PC-9 (cell line): ENCODE measurements at regions not wholly inside any gene's neighbourhood (a gene's known extent, or its start where the extent isn't known, plus 50 kb on each side); places are given as distances from the start of the nearest gene placed in this dataset.

ENCODE experiments used
- BruUV-seq: library from RNA; stranded (reverse); fragments of 400-500 nt; replicated peaks from 2 replicates; lab custom pipeline; 2021; lab: Mats Ljungman, UMichigan
- CTCF ChIA-PET: fragments of 300-600 bp; sonication (Branson Sonifier 250); formaldehyde crosslinking; loops from one replicate; lab custom pipeline; 2022; ENCODE audit warnings: antibody characterized with exemption; lab: Charles Lee
- POLR2A ChIA-PET: fragments of 300-600 bp; sonication (Branson Sonifier 250); formaldehyde crosslinking; loops from one replicate; lab custom pipeline; 2022; ENCODE audit warnings: antibody characterized with exemption; ENCODE audit not compliant: unreplicated experiment; lab: Charles Lee
- DNase-seq, 2 experiments: peaks; one replicate each; pipeline versions ENCODE4 v3.0.0 to v3.0.0-alpha.2; 2015 to 2022; ENCODE audit warnings: mixed read lengths in 1 of 2
- H2AFZ ChIP-seq: fragments of 200-600 bp; sonication (generic); 2 replicates; pipeline ENCODE4 v1.8.1; 2017; ENCODE audit warnings: antibody characterized with exemption
- H3F3A ChIP-seq: fragments of 200-600 bp; sonication (generic); 2 replicates; pipeline ENCODE4 v1.8.1; 2017; ENCODE audit warnings: antibody characterized with exemption, mild to moderate bottlenecking, low read depth; ENCODE audit not compliant: insufficient read depth
- H3K27ac ChIP-seq: fragments of 200-600 bp; sonication (generic); 2 replicates; pipeline ENCODE4 v1.6.1; 2016; ENCODE audit warnings: mixed run types
- H3K27me3 ChIP-seq: fragments of 200-600 bp; sonication (generic); 2 replicates; pipeline ENCODE4 v1.6.1; 2016; ENCODE audit warnings: low read depth, mixed run types; ENCODE audit not compliant: insufficient read depth
- H3K36me3 ChIP-seq: fragments of 200-600 bp; sonication (generic); 2 replicates; pipeline ENCODE4 v1.6.1; 2016; ENCODE audit warnings: low read depth, mixed run types
- H3K4me1 ChIP-seq: fragments of 200-600 bp; sonication (generic); replicated peaks from 2 replicates; pipeline ENCODE4 v1.6.1; 2016; ENCODE audit warnings: mixed run types; ENCODE audit not compliant: insufficient read depth
- H3K4me2 ChIP-seq: fragments of 200-600 bp; sonication (generic); 2 replicates; pipeline ENCODE4 v1.6.1; 2017; ENCODE audit warnings: mixed run types
- H3K4me3 ChIP-seq: fragments of 200-600 bp; sonication (generic); 2 replicates; pipeline ENCODE4 v1.6.1; 2016; ENCODE audit warnings: mixed run types
- H3K79me2 ChIP-seq: fragments of 200-600 bp; sonication (generic); 2 replicates; pipeline ENCODE4 v1.6.1; 2017; ENCODE audit warnings: low read depth, mixed run types
- H3K9me2 ChIP-seq: fragments of 200-600 bp; sonication (generic); 2 replicates; pipeline ENCODE4 v1.8.1; 2017; ENCODE audit warnings: mild to moderate bottlenecking; ENCODE audit not compliant: insufficient read depth
- H3K9me3 ChIP-seq: fragments of 200-600 bp; sonication (generic); 2 replicates; pipeline ENCODE4 v1.8.1; 2016; ENCODE audit warnings: low read depth; ENCODE audit not compliant: insufficient read depth
- H4K20me1 ChIP-seq: fragments of 200-600 bp; sonication (generic); 2 replicates; pipeline ENCODE4 v1.8.1; 2017; ENCODE audit not compliant: insufficient read depth
- CTCF ChIP-seq: fragments of 200-600 bp; sonication (generic); conservative IDR thresholded peaks from 2 replicates; pipeline ENCODE4 v1.6.1; 2017; ENCODE audit warnings: mixed run types, antibody characterized with exemption, mild to moderate bottlenecking, moderate library complexity
- EZH2 ChIP-seq: fragments of 200-600 bp; sonication (generic); IDR thresholded peaks from 2 replicates; pipeline ENCODE4 v1.8.0; 2017; ENCODE audit warnings: antibody characterized with exemption, low read depth
- intact Hi-C: fragments of 100-400 bp; cut with micrococcal nuclease; formaldehyde crosslinking; loops from one replicate; pipeline ENCODE4 v1.10.0; 2022; ENCODE audit not compliant: unreplicated experiment

GRCh38 chr10:118926441-118926840 lies 103.1 kb upstream of the NANOS1 start:
- H3K27ac ChIP-seq, result no peak overlapping the region
- no peak overlapping the region for H3K4me2 ChIP-seq
- no peaks in the 10 kb centered on the region for H3K36me3 ChIP-seq
- H3K79me2 ChIP-seq, result no peaks in the 10 kb centered on the region
- TF ChIP-seq EZH2, result no peak
- no peak for TF ChIP-seq CTCF
- no peaks in the 10 kb centered on the region for H4K20me1 ChIP-seq
- H3K27me3 ChIP-seq, result no peaks in the 10 kb centered on the region
- no peaks in the 10 kb centered on the region for H3F3A ChIP-seq
- H3K4me3 ChIP-seq, result no peak overlapping the region
- intact Hi-C loops, result no loop called here
- no peaks in the 10 kb centered on the region for H3K4me1 ChIP-seq
- CTCF ChIA-PET, result no interaction called here
- no peaks in the 10 kb centered on the region for H3K9me2 ChIP-seq
- POLR2A ChIA-PET, result no interaction called here
- H2AFZ ChIP-seq, result no peak overlapping the region
- no peaks in the 10 kb centered on the region for H3K9me3 ChIP-seq
- no peak for DNase-seq
- BruUV-seq, result no TSS peak

GRCh38 chr10:118926903-118927302 lies 102.6 kb upstream of the NANOS1 start:
- POLR2A ChIA-PET, result no interaction called here
- no peaks in the 10 kb centered on the region for H3F3A ChIP-seq
- no peaks in the 10 kb centered on the region for H3K36me3 ChIP-seq
- H3K27ac ChIP-seq, result no peak overlapping the region
- no peak overlapping the region for H2AFZ ChIP-seq
- no peaks in the 10 kb centered on the region for H3K4me1 ChIP-seq
- H4K20me1 ChIP-seq, result no peaks in the 10 kb centered on the region
- intact Hi-C loops, result no loop called here
- H3K9me3 ChIP-seq, result no peaks in the 10 kb centered on the region; the same call in 1 of the 2 replicates
- CTCF ChIA-PET, result no interaction called here
- H3K4me2 ChIP-seq, result no peak overlapping the region
- DNase-seq, result no peak
- no peaks in the 10 kb centered on the region for H3K27me3 ChIP-seq
- no peak overlapping the region for H3K4me3 ChIP-seq
- TF ChIP-seq EZH2 (no peak), CTCF (no peak)
- no TSS peak for BruUV-seq
- no peaks in the 10 kb centered on the region for H3K9me2 ChIP-seq
- H3K79me2 ChIP-seq, result no peaks in the 10 kb centered on the region

GRCh38 chr10:118927321-118927720 lies 102.2 kb upstream of the NANOS1 start:
- H3K27ac ChIP-seq, result no peak overlapping the region
- no peak overlapping the region for H3K4me3 ChIP-seq
- no peak overlapping the region for H3K4me2 ChIP-seq
- H3F3A ChIP-seq, result no peaks in the 10 kb centered on the region
- H4K20me1 ChIP-seq, result no peaks in the 10 kb centered on the region
- H2AFZ ChIP-seq, result no peak overlapping the region
- intact Hi-C loops, result no loop called here
- H3K9me2 ChIP-seq, result no peaks in the 10 kb centered on the region
- CTCF ChIA-PET, result no interaction called here
- POLR2A ChIA-PET, result no interaction called here
- H3K36me3 ChIP-seq, result no peaks in the 10 kb centered on the region
- BruUV-seq, result no TSS peak
- H3K4me1 ChIP-seq, result no peaks in the 10 kb centered on the region
- no peaks in the 10 kb centered on the region for H3K27me3 ChIP-seq
- H3K9me3 ChIP-seq, result no peaks in the 10 kb centered on the region; the same call in 1 of the 2 replicates
- no peaks in the 10 kb centered on the region for H3K79me2 ChIP-seq
- no peak for DNase-seq
- TF ChIP-seq CTCF (no peak), EZH2 (no peak)
